Spleen (tissue), 7 donors: ENCODE measurements at regions not wholly inside any gene's neighbourhood (a gene's known extent, or its start where the extent isn't known, plus 50 kb on each side); places are given as distances from the start of the nearest gene placed in this dataset.

Experiments
- POLR2A ChIP-seq, 3 donors: fragments of 450-650 bp; IDR thresholded peaks; one replicate each; pipeline ENCODE4 v1.5.1; 2017; ENCODE audit warnings: antibody characterized with exemption in 3 of 3, mild to moderate bottlenecking in 1 of 3
- POLR2AphosphoS5 ChIP-seq, 3 donors: sonication (generic); formaldehyde crosslinking; IDR thresholded peaks; one replicate each; pipeline ENCODE4 v1.5.1; 2017; ENCODE audit warnings: antibody characterized with exemption in 3 of 3
- TF ChIP-seq, protein P1 (sequence below), 11 experiments: fragments of 200-600 bp in 7 of 11; fragments of 450-650 bp in 4 of 11; sonication (generic) in 4 of 11; IDR thresholded peaks in 8 of 11; conservative IDR thresholded peaks in 3 of 11; 1 replicate in 7 of 11; 2 replicates in 4 of 11; pipeline versions ENCODE4 v1.4.0 to v1.8.0; 2016 to 2021; ENCODE audit warnings: antibody characterized with exemption in 11 of 11, inconsistent platforms in 4 of 11, mild to moderate bottlenecking in 1 of 11
- donor health status: DM: no; HTN: no; CAD: no; lungs with moderate emphysema.
- donor health status: DM: no; HTN: no; CAD: no.
- donor health status: DM: no; HTN: no; CAD: no.

DNA sequence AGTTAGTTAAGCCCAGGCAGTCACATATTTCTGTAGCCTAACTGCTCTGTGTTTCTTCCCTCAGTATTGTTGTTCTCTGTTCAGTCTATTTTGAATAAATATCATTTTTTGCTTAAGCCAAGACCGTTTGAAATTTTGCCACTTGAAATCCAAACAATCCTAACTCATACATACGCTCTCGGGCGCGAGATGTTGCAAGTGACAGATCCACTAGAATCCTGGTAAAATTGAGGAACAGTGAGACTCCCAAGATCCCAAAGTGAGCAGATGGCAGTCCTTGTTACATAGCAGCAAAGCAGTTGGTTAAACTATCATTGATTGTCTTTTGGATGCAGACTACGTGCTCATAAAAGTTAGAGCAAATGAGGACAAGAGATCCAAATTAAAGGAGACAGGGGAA, 625.4 kb downstream of the TBL1XR1 start:
- TF ChIP-seq, protein P1, sequence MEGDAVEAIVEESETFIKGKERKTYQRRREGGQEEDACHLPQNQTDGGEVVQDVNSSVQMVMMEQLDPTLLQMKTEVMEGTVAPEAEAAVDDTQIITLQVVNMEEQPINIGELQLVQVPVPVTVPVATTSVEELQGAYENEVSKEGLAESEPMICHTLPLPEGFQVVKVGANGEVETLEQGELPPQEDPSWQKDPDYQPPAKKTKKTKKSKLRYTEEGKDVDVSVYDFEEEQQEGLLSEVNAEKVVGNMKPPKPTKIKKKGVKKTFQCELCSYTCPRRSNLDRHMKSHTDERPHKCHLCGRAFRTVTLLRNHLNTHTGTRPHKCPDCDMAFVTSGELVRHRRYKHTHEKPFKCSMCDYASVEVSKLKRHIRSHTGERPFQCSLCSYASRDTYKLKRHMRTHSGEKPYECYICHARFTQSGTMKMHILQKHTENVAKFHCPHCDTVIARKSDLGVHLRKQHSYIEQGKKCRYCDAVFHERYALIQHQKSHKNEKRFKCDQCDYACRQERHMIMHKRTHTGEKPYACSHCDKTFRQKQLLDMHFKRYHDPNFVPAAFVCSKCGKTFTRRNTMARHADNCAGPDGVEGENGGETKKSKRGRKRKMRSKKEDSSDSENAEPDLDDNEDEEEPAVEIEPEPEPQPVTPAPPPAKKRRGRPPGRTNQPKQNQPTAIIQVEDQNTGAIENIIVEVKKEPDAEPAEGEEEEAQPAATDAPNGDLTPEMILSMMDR (IDR thresholded peaks at IDR 0.05 in 8 of 11, conservative IDR thresholded peaks at IDR 0.05 in 3 of 11), result no peak
- TF ChIP-seq POLR2A (IDR thresholded peaks at IDR 0.05) (no peak), POLR2AphosphoS5 (IDR thresholded peaks at IDR 0.05) (no peak)
